WERI-Rb-1 (cell line): ENCODE measurements at regions not wholly inside any gene's neighbourhood (a gene's known extent, or its start where the extent isn't known, plus 50 kb on each side); places are given as distances from the start of the nearest gene placed in this dataset.
"Not testable (repeated sequence)": the region's sequence is repeated elsewhere in the genome, so short reads cannot be mapped to it uniquely, and the experiment has no call there.

Source experiments
- DNase-seq: peaks from one replicate; pipeline ENCODE4 v3.0.0-alpha.2; 2020
- H3K27ac ChIP-seq: fragments of 250-450 bp; sonication (Bioruptor Pico); 2 replicates; pipeline ENCODE4 v1.5.1; 2020; ENCODE audit warnings: mild to moderate bottlenecking, moderate library complexity
- H3K27me3 ChIP-seq: fragments of 250-450 bp; sonication (Bioruptor Pico); 2 replicates; pipeline ENCODE4 v1.5.1; 2021; ENCODE audit warnings: mild to moderate bottlenecking, low read depth, moderate library complexity; ENCODE audit not compliant: insufficient read depth, severe bottlenecking
- H3K36me3 ChIP-seq: fragments of 250-450 bp; sonication (Bioruptor Pico); 2 replicates; pipeline ENCODE4 v1.5.1; 2020; ENCODE audit warnings: mild to moderate bottlenecking, moderate library complexity
- H3K4me3 ChIP-seq: 2 replicates; pipeline ENCODE4 v1.5.1; 2011; ENCODE audit warnings: low read depth, mild to moderate bottlenecking, control low read depth, low read length
- H3K9me3 ChIP-seq: fragments of 250-450 bp; sonication (Bioruptor Pico); 2 replicates; pipeline ENCODE4 v1.5.1; 2021; ENCODE audit warnings: mild to moderate bottlenecking, moderate library complexity; ENCODE audit not compliant: severe bottlenecking
- CTCF ChIP-seq: IDR thresholded peaks from 2 replicates; pipeline ENCODE4 v1.5.1; 2011; ENCODE audit warnings: low read depth, mild to moderate bottlenecking, control low read depth, inconsistent platforms, low read length

- Histone ChIP-seq H3K9me3 (no peaks in the 10 kb centered on the region), H3K36me3 (no peaks in the 10 kb centered on the region), H3K4me3 (no peak overlapping the region), H3K27ac (no peak overlapping the region), H3K27me3 (no peaks in the 10 kb centered on the region)
- no peak for TF ChIP-seq CTCF
- DNase-seq, result no peak
Measured at GRCh38 chr5:21030981-21031380, 1043.0 kb upstream of the CDH18 start.

GRCh38 chr5:21024966-21025365 lies 1037.0 kb upstream of the CDH18 start:
- no peak overlapping the region for H3K4me3 ChIP-seq
- H3K36me3 ChIP-seq, result no peaks in the 10 kb centered on the region
- DNase-seq, result no peak
- TF ChIP-seq CTCF, result no peak
- no peaks in the 10 kb centered on the region for H3K27me3 ChIP-seq
- no peak overlapping the region for H3K27ac ChIP-seq
- H3K9me3 ChIP-seq, result no peaks in the 10 kb centered on the region

GRCh38 chr5:21013237-21013636 lies 1025.2 kb upstream of the CDH18 start:
- H3K9me3 ChIP-seq, result no peaks in the 10 kb centered on the region
- H3K27me3 ChIP-seq, result no peaks in the 10 kb centered on the region
- no peak overlapping the region for H3K27ac ChIP-seq
- no peak overlapping the region for H3K4me3 ChIP-seq
- H3K36me3 ChIP-seq, result no peaks in the 10 kb centered on the region
- TF ChIP-seq CTCF, result no peak
- no peak for DNase-seq

GRCh38 chr5:21007781-21008180 lies 1019.8 kb upstream of the CDH18 start:
- Histone ChIP-seq H3K27ac (no peak overlapping the region), H3K4me3 (no peak overlapping the region), H3K36me3 (no peaks in the 10 kb centered on the region), H3K27me3 (no peaks in the 10 kb centered on the region), H3K9me3 (no peaks in the 10 kb centered on the region)
- DNase-seq, result no peak
- TF ChIP-seq CTCF, result no peak

- not testable (repeated sequence) for H3K27me3 ChIP-seq, DNase-seq, H3K27ac ChIP-seq, H3K36me3 ChIP-seq, H3K9me3 ChIP-seq, H3K4me3 ChIP-seq
Measured at GRCh38 chr5:20988933-20989332, 1000.9 kb upstream of the CDH18 start.

- Histone ChIP-seq H3K4me3 (no peak overlapping the region), H3K36me3 (no peaks in the 10 kb centered on the region), H3K9me3 (peaks cover 5% of the 10 kb centered on the region), H3K27me3 (no peaks in the 10 kb centered on the region), H3K27ac (no peak overlapping the region)
- no peak for DNase-seq
- no peak for TF ChIP-seq CTCF
Measured at GRCh38 chr5:20985754-20986153, 997.8 kb upstream of the CDH18 start.
